IMR-90 (cell line): ENCODE measurements at regions not wholly inside any gene's neighbourhood (a gene's known extent, or its start where the extent isn't known, plus 50 kb on each side); places are given as distances from the start of the nearest gene placed in this dataset.

Experiments used
- ATAC-seq: fragments of 200-7000 bp; cut with Tn5 transposase; 2 replicates; pipeline ENCODE4 v1.9.1; 2020; ENCODE audit warnings: low read depth, mild to moderate bottlenecking, moderate library complexity
- BruUV-seq: library from RNA; stranded (reverse); fragments of 400-500 nt; replicated peaks from 2 replicates; lab custom pipeline; 2021; lab: Mats Ljungman, UMichigan
- CTCF ChIA-PET: fragments of 300-600 bp; formaldehyde crosslinking; extraction: SDS; loops from one replicate; lab custom pipeline; 2021; ENCODE audit warnings: antibody characterized with exemption; lab: Yijun Ruan, JAX
- POLR2A ChIA-PET: fragments of 300-600 bp; sonication (Branson Sonifier 250); formaldehyde crosslinking; loops from one replicate; lab custom pipeline; 2022; ENCODE audit warnings: antibody characterized with exemption; ENCODE audit not compliant: unreplicated experiment; lab: Charles Lee
- DNase-seq: peaks from one replicate; pipeline ENCODE4 v3.0.0; 2013
- H2AFZ ChIP-seq: replicated peaks from 2 replicates; pipeline ENCODE3; 2013; ENCODE audit warnings: low read length, mild to moderate bottlenecking; ENCODE audit not compliant: poor library complexity
- H2AK5ac ChIP-seq: 2 replicates; pipeline ENCODE4 v1.6.1; 2013; ENCODE audit warnings: low read depth, low read length, inconsistent platforms
- H2AK9ac ChIP-seq: replicated peaks from 2 replicates; pipeline ENCODE3; 2013; ENCODE audit warnings: mild to moderate bottlenecking, low read depth, low read length, moderate library complexity; ENCODE audit not compliant: poor library complexity
- H2BK120ac ChIP-seq: 2 replicates; pipeline ENCODE4 v1.6.1; 2013; ENCODE audit warnings: low read depth, low read length, inconsistent platforms
- H2BK15ac ChIP-seq: 3 replicates; pipeline ENCODE4 v1.6.1; 2013; ENCODE audit warnings: low read depth, low read length, inconsistent platforms
- H2BK20ac ChIP-seq: 2 replicates; pipeline ENCODE4 v1.6.1; 2013; ENCODE audit warnings: low read depth, mild to moderate bottlenecking, inconsistent platforms, low read length, moderate library complexity
- H2BK5ac ChIP-seq: 2 replicates; pipeline ENCODE4 v1.6.1; 2013; ENCODE audit warnings: mild to moderate bottlenecking, low read depth, low read length, inconsistent platforms; ENCODE audit not compliant: poor library complexity, severe bottlenecking
- H3K14ac ChIP-seq: replicated peaks from 2 replicates; pipeline ENCODE4 v1.6.1; 2013; ENCODE audit warnings: low read depth, low read length, inconsistent platforms
- H3K18ac ChIP-seq: 2 replicates; pipeline ENCODE4 v1.6.1; 2013; ENCODE audit warnings: low read depth, low read length, control low read depth
- H3K23ac ChIP-seq: 2 replicates; pipeline ENCODE4 v1.6.1; 2013; ENCODE audit warnings: low read depth, low read length, inconsistent platforms
- H3K27ac ChIP-seq: 2 replicates; pipeline ENCODE4 v1.5.1; 2013; ENCODE audit warnings: mild to moderate bottlenecking, control low read depth, low read length; ENCODE audit not compliant: insufficient read depth
- H3K27me3 ChIP-seq: 2 replicates; pipeline ENCODE4 v1.6.1; 2013; ENCODE audit warnings: low read length; ENCODE audit not compliant: control insufficient read depth, insufficient read depth
- H3K36me3 ChIP-seq: 2 replicates; pipeline ENCODE4 v1.6.1; 2013; ENCODE audit warnings: low read length, mixed read lengths; ENCODE audit not compliant: control insufficient read depth, insufficient read depth
- H3K4ac ChIP-seq: 2 replicates; pipeline ENCODE4 v1.6.1; 2013; ENCODE audit warnings: low read depth, low read length, inconsistent platforms
- H3K4me1 ChIP-seq: 2 replicates; pipeline ENCODE4 v1.6.1; 2013; ENCODE audit warnings: low read length, mixed read lengths; ENCODE audit not compliant: control insufficient read depth, insufficient read depth
- H3K4me2 ChIP-seq: 2 replicates; pipeline ENCODE4 v1.6.1; 2013; ENCODE audit warnings: low read depth, mild to moderate bottlenecking, control low read depth, low read length, moderate library complexity
- H3K4me3 ChIP-seq: 2 replicates; pipeline ENCODE4 v1.5.1; 2013; ENCODE audit warnings: low read depth, mild to moderate bottlenecking, control low read depth, low read length, moderate library complexity; ENCODE audit not compliant: insufficient read depth
- H3K56ac ChIP-seq: 2 replicates; pipeline ENCODE4 v1.6.1; 2013; ENCODE audit warnings: low read length, inconsistent platforms; ENCODE audit not compliant: insufficient read depth; ENCODE audit errors: extremely low read depth
- H3K79me1 ChIP-seq, 2 experiments: 2 replicates each; pipeline ENCODE4 v1.6.1; 2013; ENCODE audit warnings: low read length in 2 of 2, inconsistent platforms in 1 of 2, low read depth in 1 of 2
- H3K9ac ChIP-seq: 2 replicates; pipeline ENCODE4 v1.6.1; 2013; ENCODE audit warnings: low read depth, low read length, control low read depth
- H3K9me1 ChIP-seq: 2 replicates; pipeline ENCODE4 v1.6.1; 2013; ENCODE audit warnings: low read length, inconsistent platforms; ENCODE audit not compliant: insufficient read depth
- H3K9me3 ChIP-seq: 2 replicates; pipeline ENCODE4 v1.6.1; 2013; ENCODE audit warnings: low read length; ENCODE audit not compliant: control insufficient read depth, insufficient read depth
- H4K20me1 ChIP-seq: 2 replicates; pipeline ENCODE4 v1.6.1; 2013; ENCODE audit warnings: low read length, inconsistent platforms; ENCODE audit not compliant: insufficient read depth
- H4K5ac ChIP-seq: 2 replicates; pipeline ENCODE4 v1.6.1; 2013; ENCODE audit warnings: mild to moderate bottlenecking, low read depth, low read length, control low read depth
- H4K8ac ChIP-seq, 2 experiments: 2 replicates each; pipeline ENCODE4 v1.6.1; 2013; ENCODE audit warnings: low read depth in 2 of 2, low read length in 2 of 2, control low read depth in 1 of 2, inconsistent platforms in 1 of 2
- H4K91ac ChIP-seq: 2 replicates; pipeline ENCODE4 v1.6.1; 2013; ENCODE audit warnings: low read depth, low read length, inconsistent platforms; ENCODE audit not compliant: insufficient read depth
- BHLHE40 ChIP-seq: fragments of 150-350 bp; IDR thresholded peaks from 2 replicates; pipeline ENCODE4 v1.6.1; 2016; ENCODE audit warnings: mild to moderate bottlenecking, low read depth, low read length
- CHD1 ChIP-seq: IDR thresholded peaks from 2 replicates; pipeline ENCODE4 v1.6.1; 2012; ENCODE audit warnings: low read depth, low read length, improper control_type of control experiment
- MAFK ChIP-seq: IDR thresholded peaks from 2 replicates; pipeline ENCODE4 v1.6.1; 2012; ENCODE audit warnings: low read depth, low read length, improper control_type of control experiment
- MAZ ChIP-seq: IDR thresholded peaks from 2 replicates; pipeline ENCODE4 v1.6.1; 2012; ENCODE audit warnings: low read depth, mild to moderate bottlenecking, low read length, improper control_type of control experiment, moderate library complexity, borderline replicate concordance
- MXI1 ChIP-seq: IDR thresholded peaks from 2 replicates; pipeline ENCODE4 v1.6.1; 2012; ENCODE audit warnings: low read depth, mild to moderate bottlenecking, low read length, moderate library complexity, borderline replicate concordance
- NFE2L2 ChIP-seq: fragments of 150-350 bp; IDR thresholded peaks from 2 replicates; pipeline ENCODE4 v1.6.1; 2016; ENCODE audit warnings: low read depth, mild to moderate bottlenecking, low read length
- RAD21 ChIP-seq: IDR thresholded peaks from 2 replicates; pipeline ENCODE4 v1.6.1; 2012; ENCODE audit warnings: low read length, improper control_type of control experiment
- RFX5 ChIP-seq: IDR thresholded peaks from 2 replicates; pipeline ENCODE4 v1.8.0; 2012; ENCODE audit warnings: low read depth, mild to moderate bottlenecking, low read length, moderate library complexity
- WGBS, 2 experiments: methylation state at CpG; one replicate each; pipeline versions ENCODE4 v1.1.5 to v1.1.7; 2013; ENCODE audit warnings: missing lambda C conversion rate in 2 of 2; ENCODE audit not compliant: insufficient read length in 1 of 2; ENCODE audit errors: extremely low coverage in 2 of 2; 5-methylcytosine and 5-hydroxymethylcytosine counted together
- dilution Hi-C: fragments of 300-500 bp; cut with HindIII; formaldehyde crosslinking; loops from one replicate; pipeline ENCODE4 v1.14.3; 2018; ENCODE audit warnings: low sequenced_read_pairs; ENCODE audit not compliant: unreplicated experiment
- in situ Hi-C: fragments of 300-500 bp; cut with MboI; formaldehyde crosslinking; loops from 3 replicates; pipeline ENCODE4 v1.14.3; 2019; ENCODE audit warnings: low sequenced_read_pairs, inconsistent platforms, mixed read lengths
- intact Hi-C: fragments of 100-400 bp; cut with micrococcal nuclease; formaldehyde crosslinking; loops from 2 replicates; pipeline ENCODE4 v1.10.0; 2022
- TF ChIP-seq, protein P1 (sequence below): fragments of 150-350 bp; IDR thresholded peaks from 2 replicates; pipeline ENCODE4 v1.6.1; 2016; ENCODE audit warnings: low read depth, mild to moderate bottlenecking, low read length, moderate library complexity, borderline replicate concordance

GRCh38 chr2:19685731-19686130 is 216.1 kb downstream of the TTC32 start:
- no peak overlapping the region for H3K9ac ChIP-seq
- no peaks in the 10 kb centered on the region for H3K79me1 ChIP-seq
- no peak overlapping the region for H2BK120ac ChIP-seq
- no peaks in the 10 kb centered on the region for H3K36me3 ChIP-seq
- H3K4me3 ChIP-seq, result no peak overlapping the region
- no peak overlapping the region for H2BK5ac ChIP-seq
- H2AFZ ChIP-seq, result no peak overlapping the region
- ChIA-PET POLR2A (no interaction called here), CTCF (no interaction called here)
- H2BK20ac ChIP-seq, result no peak overlapping the region
- ATAC-seq, result no peak
- no TSS peak for BruUV-seq
- dilution Hi-C loops, result no loop called here
- no peak overlapping the region for H3K18ac ChIP-seq
- H4K20me1 ChIP-seq, result no peaks in the 10 kb centered on the region
- in situ Hi-C loops, result loop anchor here (10.0 kb wide), 1 partner anchor 169 kb away; no protein-coding TSS in a partner anchor
- no peak overlapping the region for H4K8ac ChIP-seq
- H4K5ac ChIP-seq, result no peak overlapping the region
- TF ChIP-seq NFE2L2, result no peak
- no peak for TF ChIP-seq RFX5
- TF ChIP-seq MXI1, result no peak
- TF ChIP-seq RAD21, result no peak
- TF ChIP-seq BHLHE40, result no peak
- TF ChIP-seq, protein P1, sequence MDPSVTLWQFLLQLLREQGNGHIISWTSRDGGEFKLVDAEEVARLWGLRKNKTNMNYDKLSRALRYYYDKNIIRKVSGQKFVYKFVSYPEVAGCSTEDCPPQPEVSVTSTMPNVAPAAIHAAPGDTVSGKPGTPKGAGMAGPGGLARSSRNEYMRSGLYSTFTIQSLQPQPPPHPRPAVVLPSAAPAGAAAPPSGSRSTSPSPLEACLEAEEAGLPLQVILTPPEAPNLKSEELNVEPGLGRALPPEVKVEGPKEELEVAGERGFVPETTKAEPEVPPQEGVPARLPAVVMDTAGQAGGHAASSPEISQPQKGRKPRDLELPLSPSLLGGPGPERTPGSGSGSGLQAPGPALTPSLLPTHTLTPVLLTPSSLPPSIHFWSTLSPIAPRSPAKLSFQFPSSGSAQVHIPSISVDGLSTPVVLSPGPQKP, result no peak
- no peak for TF ChIP-seq CHD1
- no peak for TF ChIP-seq MAZ
- no peak for TF ChIP-seq MAFK
- no peak overlapping the region for H2AK9ac ChIP-seq
- no peak overlapping the region for H3K14ac ChIP-seq
- H3K56ac ChIP-seq, result no peak overlapping the region
- DNase-seq, result no peak
- no peaks in the 10 kb centered on the region for H3K9me1 ChIP-seq
- H3K4me2 ChIP-seq, result no peak overlapping the region
- H2AK5ac ChIP-seq, result no peak overlapping the region
- no peak overlapping the region for H2BK15ac ChIP-seq
- no peak overlapping the region for H3K4ac ChIP-seq
- peaks cover 2% of the 10 kb centered on the region; the same call in 1 of the 2 replicates for H3K4me1 ChIP-seq
- no peaks in the 10 kb centered on the region for H3K9me3 ChIP-seq
- no peak overlapping the region for H3K23ac ChIP-seq
- H4K91ac ChIP-seq, result no peak overlapping the region
- H3K27me3 ChIP-seq, result peaks cover 2% of the 10 kb centered on the region
- intact Hi-C loops, result no loop called here
- no peak overlapping the region for H3K27ac ChIP-seq
- no CpG with 5 or more reads among the region's 1 CpG for WGBS, 2 experiments
